D341Med (cell line): ENCODE measurements at regions not wholly inside any gene's neighbourhood (a gene's known extent, or its start where the extent isn't known, plus 50 kb on each side); places are given as distances from the start of the nearest gene placed in this dataset.
A peak's percentile ranks its signal among the peaks of the same experiment; 100 is the strongest.
"Not testable (repeated sequence)": the region's sequence is repeated elsewhere in the genome, so short reads cannot be mapped to it uniquely, and the experiment has no call there.

Source experiments
- DNase-seq: peaks from one replicate; pipeline ENCODE4 v3.0.0; 2012; ENCODE audit warnings: low spot score

DNA sequence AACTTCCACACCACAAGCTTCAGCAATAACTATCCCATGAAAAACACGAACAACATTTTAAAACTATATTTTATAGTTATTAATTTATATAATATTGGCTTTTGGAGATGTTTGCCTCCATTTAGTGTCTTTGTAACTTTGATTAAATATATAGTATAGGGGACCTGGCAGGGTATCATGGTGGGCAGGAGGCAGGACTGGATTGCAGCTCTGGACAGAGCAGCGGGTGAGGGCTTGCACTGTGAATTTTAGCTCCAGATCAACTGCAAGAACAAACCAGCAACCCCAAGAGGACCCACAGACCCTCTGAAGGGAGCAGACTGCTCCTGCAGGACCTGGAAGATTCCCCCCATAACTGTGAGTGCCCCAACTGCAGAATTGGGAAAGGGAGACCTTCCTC is 777.9 kb downstream of the KCNJ2 start:
- no peak for DNase-seq

DNA sequence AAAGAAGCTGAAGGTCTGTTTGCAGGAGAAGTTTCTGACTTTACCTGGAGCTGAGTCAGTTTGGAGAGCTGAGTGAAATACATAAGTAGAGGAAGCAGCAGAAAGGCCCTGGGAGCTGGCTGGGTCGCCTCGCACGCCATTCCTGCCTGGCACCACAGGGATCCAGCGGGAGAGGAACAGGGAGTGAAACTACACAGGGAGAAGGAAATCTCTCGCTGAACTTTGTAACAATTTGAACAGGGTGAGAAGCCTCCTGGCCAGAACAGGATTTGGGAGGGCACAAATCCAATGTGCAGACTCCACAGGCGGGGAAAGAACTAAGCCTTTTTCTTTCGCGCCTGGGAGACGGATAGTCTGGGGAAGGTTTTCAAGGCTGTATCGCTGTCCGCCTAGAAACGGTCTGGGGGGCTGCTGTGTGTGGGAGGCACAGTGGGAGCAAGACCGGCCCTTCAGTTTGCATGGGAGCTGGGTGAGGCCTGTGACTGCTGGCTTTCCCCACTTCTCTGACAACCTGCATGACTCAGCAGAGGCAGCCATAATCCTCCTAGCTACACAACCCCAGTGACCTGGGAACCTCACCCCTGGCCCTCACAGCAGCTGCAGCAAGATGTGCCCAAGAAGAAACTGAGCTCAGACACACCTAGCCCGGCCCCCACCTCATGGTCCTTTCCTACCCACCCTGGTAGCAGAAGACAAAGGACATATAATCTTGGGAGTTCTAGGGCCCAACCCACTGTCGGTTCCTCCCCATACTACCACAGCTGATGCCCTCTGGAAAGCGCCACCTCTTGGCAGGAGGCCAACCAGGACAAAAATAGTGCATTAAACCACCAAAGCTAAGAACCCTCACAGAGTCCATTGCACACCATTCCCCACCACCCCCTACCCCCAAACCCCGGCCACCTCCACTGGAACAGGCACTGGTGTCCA is 778.6 kb downstream of the KCNJ2 start:
- no peak for DNase-seq

DNA sequence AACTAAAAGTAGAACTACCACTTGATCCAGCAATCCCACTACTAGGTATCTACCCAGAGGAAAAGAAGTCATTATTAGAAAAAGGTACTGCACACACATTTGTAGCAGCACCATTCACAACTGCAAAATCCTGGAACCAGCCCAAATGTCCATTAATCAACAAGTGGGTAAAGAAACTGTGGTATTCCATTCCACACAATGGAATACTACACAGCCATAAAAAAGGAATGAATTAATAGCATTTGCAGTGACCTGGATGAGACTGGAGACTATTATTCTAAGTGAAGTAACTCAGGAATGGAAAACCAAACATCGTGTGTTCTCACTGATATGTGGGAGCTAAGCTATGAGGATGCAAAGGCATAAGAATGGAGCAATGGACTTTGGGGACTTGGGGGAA is 783.8 kb downstream of the KCNJ2 start:
- not testable (repeated sequence) for DNase-seq

DNA sequence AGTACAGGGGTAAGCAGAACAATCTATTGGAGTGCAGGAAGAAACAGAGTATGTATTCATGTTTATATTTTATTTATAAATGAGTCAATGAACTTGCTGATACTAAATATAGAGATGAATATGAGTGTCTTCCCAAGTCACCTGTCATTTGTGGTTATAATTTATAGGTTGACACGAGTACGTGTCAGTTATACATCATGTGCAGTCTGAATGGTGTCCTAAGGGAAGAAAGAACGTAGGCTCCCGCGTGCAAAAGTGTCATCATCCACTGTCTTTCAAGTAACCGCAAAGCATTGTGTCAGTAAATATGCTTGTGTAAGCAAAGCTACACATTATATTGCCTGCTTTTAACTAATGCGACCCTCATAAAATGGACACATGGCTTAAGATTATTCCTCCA is 786.1 kb downstream of the KCNJ2 start:
- no peak for DNase-seq

DNA sequence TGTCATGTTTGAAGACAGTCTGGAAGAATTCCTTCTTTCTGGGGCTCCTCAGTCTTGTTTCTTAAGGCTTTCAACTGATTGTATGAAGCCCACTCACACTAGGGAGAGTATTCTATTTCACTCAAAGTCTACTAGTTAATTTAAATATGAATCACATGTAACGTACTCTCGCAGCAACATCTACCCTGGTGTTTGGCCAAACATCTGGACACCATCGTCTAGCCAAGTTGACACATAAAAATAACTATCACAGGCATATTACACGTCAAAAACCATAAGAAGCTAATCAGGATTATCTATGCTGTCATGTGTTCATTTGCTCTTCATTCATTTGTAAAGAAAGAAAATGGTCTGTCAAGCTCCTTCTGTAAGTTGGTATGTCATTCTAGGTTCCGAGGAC is 787.4 kb downstream of the KCNJ2 start:
- DNase-seq = no peak

DNA sequence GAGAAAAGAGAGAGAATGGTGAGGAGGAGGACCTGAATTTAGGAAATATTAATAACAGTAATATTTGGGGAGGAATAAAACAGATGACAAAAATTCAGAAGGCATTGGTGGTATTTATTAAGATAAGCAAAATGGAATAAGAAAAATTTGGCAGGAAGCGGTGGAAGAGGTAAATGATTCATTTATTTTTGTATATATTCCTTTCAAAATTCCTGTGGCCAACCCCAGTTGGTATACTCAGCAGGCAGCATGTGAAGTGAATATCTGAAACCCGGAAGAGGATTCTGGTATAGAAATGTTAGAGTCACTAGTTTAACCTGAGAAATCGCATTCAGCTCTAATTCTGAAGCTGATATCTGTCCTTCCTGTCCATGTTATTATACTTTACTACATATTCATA is 792.0 kb downstream of the KCNJ2 start:
- DNase-seq = no peak

DNA sequence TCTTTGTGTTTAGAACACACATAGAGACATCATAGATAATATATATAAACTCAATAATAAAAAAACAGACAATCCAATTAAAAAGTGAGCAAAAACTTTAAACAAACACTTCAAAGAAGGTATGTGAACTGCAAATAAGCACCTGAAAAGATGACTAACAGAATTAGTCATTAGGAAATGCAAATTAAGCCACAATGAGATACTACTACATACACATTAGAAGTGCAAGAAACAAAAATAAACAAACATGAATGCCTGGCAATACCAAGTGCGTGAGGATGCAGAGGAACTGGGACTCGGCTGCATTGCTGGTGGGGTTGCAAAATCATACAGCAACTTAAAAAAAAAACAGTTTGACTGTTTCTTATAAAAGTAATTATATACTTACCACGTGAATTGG is 799.0 kb downstream of the KCNJ2 start:
- DNase-seq = no peak

DNA sequence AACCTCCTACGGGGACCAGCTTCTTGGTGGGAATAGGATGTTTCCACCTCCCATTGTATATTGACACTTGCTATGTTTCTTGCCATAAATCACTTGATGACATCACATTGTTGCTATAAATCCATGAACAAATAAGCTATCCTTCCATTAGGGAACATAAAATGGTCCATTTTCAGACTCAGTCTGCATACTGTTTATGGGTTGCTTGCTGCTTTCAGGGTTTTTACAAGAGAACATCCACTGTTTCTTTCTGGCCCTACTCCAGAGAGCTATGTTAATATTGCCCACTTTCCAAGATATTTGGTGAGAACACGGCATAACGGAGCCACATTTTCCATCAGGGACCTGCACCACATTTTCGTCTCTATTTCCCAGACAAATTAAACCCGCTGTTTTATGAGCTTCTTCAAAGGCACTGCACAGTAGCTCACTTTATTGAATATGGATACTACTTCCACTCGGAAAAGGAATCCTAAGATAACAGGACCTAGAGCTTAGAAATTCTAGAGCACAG is 800.2 kb downstream of the KCNJ2 start:
- no peak for DNase-seq

DNA sequence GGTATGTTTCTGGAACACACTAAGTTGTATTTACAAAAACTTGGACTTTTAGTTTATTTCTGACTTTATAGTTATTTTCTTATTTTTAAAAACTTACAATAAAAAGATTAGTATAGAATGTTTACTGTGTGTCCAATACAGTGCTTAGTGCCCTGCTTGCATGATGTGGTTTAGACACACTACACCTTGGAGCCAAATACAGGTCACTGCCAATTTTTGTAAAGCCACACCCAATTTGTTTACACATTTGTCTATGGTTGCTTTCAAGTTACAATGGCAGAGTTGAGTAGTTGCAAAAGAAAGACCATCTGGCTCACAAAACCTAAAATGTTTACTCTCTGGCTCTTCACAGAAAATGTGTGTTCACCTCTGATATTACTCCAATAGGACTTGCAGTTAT is 807.1 kb downstream of the KCNJ2 start:
- no peak for DNase-seq

DNA sequence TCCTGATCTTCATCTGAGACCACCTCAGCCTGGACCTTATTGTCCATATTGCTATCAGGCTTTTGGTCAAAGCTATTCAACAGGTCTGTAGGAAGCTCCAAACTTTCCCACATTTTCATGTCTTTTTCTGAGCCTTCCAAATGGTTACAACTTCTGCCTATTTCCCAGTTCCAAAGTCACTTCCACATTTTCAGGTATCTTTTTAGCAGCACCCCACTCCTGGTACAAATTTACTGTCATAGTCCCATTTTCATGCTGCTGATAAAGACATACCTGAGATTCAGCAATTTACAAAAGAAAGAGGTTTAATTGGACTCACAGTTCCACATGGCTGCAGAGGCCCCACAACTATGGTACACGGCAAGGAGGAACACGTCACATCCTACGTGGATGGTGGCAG is 815.5 kb downstream of the KCNJ2 start:
- no peak for DNase-seq

DNA sequence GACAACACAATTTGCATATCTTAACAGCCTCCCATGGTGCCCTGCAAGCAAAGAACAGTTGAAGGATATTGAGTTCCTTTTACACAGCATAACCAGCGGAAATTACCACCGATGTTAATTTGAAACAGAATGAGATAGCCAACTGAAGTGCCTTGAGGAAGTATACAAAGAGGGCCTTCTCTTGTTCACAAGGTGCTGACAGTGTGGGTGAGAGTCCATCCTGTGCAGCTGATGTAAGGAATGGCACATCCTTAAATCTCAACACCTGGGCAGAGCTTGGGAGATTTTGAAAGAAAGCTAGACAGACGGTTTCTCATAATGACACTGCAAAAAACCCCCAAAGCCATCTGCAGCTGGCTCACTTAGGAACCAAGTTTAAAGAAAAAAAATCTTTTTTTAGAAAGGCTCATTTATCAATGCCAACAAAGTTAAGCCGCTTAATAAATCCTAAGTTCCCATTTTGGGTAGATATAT is 818.6 kb downstream of the KCNJ2 start:
- no peak for DNase-seq

DNA sequence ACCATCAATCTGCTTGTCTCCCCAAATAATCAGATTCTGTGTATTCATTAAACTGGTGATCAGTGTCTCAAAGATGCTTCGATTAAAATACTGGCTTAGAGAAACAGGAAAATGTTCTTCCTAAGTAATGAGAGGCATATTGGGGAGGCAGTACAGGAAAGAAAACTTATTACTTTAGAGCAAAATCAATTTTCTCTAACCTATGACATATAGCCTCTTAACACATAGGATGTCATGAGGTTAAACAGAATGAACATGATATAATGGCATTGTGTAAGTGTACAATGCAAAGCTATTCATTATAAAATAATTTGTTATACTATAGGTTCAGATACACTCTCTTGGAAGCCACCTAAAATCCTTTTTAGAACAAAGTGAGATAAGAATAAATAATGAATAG is 819.3 kb downstream of the KCNJ2 start:
- DNase-seq = no peak

DNA sequence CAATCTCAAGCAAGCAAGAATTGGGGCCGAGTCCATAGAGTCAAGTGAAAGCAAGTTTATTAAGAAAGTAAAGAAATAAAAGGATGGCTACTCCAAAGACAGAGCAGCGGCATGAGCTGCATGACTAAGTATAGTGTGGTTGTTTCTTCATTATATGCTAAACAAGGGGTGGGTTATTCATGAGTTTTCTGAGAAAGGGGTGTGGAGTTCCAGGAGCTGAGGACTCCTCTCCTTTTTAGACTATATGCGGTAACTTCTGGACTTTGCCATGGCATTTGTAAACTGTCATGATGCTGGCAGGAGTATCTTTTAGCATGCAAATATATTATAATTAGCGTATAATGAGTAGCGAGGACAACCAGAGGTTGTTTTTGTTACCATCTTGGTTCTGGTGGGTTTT is 819.9 kb downstream of the KCNJ2 start:
- no peak for DNase-seq

DNA sequence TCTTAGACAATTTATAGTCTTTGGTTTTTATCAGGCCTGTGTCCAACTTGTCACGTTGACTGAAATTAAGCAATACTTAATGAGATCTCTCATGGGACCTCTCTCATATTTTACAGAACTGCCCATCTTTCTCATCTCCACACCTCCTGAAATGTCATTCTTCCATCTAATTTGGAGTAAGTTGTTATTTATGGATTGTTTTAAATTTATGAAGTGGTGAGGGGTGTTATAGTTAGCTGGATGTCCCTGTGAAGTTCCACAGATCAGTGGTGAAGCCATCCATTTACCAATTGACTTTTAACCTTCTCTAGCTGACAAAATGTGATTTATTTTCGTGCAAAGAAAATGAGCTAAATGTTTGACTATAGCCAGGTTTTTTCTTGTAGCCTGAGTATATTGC is 824.9 kb downstream of the KCNJ2 start:
- DNase-seq = no peak

DNA sequence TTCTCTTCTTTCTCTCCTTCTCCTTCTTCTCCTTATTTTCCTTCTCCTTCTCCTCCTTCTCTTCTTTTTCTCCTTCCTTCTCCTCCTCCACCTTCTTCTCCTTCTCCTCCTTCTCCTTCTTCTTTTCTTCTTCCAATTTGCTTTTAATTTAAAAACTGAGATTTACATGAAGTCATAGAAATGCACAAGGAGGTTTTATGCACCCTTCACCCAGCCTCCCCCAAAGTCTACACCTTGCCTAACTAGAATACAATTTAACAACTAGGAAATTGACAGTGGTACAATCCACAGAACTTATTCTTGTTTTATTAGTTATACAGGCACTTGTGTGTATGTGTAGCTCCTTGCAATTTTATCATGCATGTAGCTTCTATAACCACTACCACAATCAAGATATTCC is 826.7 kb downstream of the KCNJ2 start:
- DNase-seq = no peak

DNA sequence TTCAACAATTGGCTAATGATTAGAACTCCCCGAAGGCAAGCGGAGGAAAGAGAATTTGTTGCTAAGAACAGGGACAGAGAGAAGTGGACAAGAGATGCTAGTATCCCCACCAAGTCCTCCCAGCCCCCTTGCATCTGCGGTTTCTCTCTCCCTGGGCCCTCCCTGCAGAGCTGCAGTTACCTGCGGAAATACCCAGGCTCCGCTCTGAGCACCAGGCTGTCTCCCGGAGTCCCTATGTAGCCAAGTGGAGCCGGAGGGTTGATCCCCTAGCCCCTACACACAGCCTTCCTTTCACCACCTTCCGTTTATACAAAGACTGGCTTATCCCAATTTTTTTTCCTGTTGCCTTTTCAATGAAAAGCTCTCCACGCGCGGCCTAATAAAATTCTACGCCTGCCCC is 834.4 kb downstream of the KCNJ2 start:
- DNase-seq = no peak

DNA sequence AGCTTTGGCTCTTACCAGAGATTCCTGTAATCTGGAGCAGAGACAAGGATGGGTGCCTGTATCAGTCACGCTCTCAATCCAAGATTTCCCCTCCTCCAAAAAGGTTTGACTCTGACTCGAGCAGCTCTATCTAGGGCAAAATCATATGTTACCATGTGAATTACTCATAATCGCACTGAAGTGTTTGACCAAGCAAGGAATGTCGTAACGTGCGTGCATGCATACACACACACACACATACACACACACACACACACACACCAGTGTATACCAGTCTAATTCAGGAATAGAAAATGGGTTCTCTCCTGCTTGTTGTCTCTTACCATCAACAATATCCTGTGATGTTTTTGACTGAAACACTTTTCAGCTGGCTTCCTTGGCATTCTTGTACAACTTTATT is 835.1 kb downstream of the KCNJ2 start:
- no peak for DNase-seq

DNA sequence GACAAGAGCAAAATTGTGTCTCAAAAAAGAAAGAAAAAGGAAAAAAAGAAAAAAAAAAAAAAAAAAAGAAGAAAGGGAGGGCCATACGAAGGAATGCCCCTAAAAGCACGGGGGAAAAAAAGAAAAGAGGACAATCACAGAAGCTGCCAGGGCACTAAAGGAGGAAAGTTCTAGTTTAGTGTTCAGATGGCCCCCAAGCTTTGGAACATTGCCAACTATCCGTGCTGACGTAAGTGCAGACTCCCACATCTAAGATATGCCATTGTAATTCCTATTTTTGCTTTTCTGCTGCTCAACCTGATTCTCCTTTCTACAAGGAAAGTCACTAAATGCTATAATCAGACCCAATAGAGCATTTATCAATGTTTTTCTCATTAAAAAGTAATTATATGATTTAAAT is 842.1 kb downstream of the KCNJ2 start:
- DNase-seq = no peak

DNA sequence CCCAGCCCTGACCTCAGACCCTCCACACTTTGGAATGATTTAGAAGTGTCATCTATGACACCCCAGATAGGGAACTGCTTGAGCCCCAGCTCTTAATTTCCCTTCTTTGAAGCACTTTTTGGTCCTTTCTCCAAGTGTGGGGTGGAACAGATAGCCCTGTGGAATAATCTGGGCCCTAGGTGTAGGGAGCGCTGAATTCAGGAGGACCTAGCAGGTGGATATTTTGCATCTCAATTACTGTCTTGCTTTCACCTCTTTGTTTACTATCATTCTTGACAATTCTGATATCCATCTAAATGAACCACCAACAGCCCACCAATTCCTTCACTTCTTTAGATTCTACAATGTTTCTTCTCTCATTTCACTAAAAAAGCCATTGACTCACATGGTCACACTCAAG is 850.4 kb downstream of the KCNJ2 start:
- no peak for DNase-seq

DNA sequence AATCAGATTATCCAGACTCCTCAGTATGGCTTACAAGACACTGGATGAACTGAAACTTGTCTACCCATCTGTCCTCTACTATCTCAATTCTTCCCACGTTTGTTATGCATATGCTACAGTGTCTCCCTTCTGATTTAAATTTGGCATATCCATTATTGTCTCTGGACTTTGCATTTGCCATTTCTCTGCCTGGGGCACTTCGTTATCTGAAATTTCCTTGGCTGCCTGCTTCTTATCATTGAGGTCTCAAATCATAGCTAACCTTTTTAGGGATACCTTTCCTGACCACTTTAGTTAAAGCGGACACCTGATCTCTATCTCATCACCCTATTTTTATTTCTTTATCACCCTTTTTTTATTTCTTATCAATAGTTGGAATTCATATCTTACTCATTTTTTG is 853.4 kb downstream of the KCNJ2 start:
- no peak for DNase-seq

DNA sequence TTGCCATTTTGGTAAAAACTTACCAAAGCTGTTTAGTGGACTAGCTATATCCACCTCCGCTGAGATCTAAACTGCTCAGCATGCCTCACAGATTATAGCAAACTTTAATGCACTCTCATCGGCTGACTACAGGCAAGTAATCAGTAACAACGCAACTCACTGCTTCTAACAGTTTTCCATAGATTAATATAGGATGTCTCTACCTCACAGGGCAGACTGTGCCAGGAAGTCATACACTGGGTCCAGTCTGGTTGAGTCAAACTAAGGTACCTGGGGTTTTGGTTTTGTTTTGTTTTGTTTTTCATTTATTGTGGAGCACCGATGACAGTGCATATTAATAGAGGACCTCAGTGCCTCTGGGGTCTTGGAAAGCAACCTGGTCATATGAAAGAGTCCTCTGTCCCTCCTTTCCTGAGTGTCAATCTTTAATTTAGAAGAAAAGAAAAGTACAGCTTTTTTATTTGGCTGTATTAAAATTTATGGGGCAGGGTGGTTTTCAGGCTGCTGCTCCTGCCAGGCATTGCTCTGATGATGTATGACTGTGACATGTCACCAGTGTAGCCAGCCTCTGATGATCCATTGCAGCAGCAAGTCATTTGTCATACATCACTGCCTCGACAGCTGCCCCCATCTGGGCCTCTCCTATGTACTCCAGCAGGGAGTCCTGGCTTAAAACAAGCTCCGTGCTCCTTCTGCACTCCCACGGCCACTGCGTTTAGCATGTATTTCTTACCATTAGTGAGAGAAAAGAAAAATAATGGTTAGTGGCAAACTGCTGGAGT is 854.1 kb downstream of the KCNJ2 start:
- peak; percentile 68 for DNase-seq

DNA sequence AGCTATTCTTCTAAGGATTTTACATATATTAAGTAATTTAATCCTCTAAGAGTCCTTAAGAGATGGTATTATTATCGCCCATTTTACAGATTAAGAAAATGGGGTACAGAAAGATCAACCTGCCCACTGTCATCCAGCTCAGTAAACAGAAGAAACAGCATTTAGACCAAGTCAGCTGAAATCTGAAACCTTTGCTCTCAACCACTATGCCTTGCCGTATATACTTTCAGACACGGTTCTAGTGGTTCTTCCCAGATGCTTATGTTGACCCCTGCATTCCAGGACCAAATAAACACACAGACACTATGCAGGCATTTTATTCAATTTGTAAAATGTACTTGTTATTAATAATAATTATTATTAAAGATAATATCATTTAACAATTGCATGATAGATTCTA is 854.8 kb downstream of the KCNJ2 start:
- DNase-seq = no peak

DNA sequence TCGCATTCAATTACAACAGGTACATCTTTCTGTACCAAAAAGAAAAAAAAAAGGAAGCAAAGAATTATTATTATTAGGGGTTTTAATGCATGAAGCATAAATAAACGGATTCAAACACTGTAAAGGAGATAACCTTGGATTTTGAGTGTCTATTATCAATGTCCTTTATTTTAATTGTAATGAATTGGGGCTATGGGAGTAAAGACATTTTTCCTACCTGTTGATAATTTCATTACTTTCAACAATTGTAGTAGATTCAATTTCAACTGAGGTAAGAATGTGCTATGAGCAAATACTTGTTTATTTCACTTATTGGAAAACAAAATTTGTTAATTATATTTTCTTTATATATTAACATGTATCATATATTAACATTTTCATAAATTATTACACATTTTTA is 855.6 kb downstream of the KCNJ2 start:
- no peak for DNase-seq
